GM12875 (cell line): ENCODE measurements at regions not wholly inside any gene's neighbourhood (a gene's known extent, or its start where the extent isn't known, plus 50 kb on each side); places are given as distances from the start of the nearest gene placed in this dataset.

Source experiments
- H3K4me3 ChIP-seq: one replicate; pipeline ENCODE4 v1.5.1; 2011; ENCODE audit warnings: low read depth, low read length, control low read depth
- CTCF ChIP-seq: IDR thresholded peaks from 2 replicates; pipeline ENCODE4 v1.5.1; 2011; ENCODE audit warnings: low read depth, mild to moderate bottlenecking, control low read depth, inconsistent platforms, low read length, moderate library complexity, borderline replicate concordance; ENCODE audit not compliant: insufficient read depth

- no peak overlapping the region for H3K4me3 ChIP-seq
- no peak for TF ChIP-seq CTCF
These were observed 200.6 kb upstream of the KLF3 start for GRCh38 chr4:38463268-38463958.

GRCh38 chr4:38464328-38464727 is 199.7 kb upstream of the KLF3 start:
- TF ChIP-seq CTCF = no peak
- H3K4me3 ChIP-seq = no peak overlapping the region

GRCh38 chr4:38466401-38466800 is 197.6 kb upstream of the KLF3 start:
- TF ChIP-seq CTCF = no peak
- H3K4me3 ChIP-seq = no peak overlapping the region

GRCh38 chr4:38467296-38467695 is 196.7 kb upstream of the KLF3 start:
- no peak overlapping the region for H3K4me3 ChIP-seq
- no peak for TF ChIP-seq CTCF

- no peak for TF ChIP-seq CTCF
- H3K4me3 ChIP-seq = no peak overlapping the region
These were observed 195.6 kb upstream of the KLF3 start for GRCh38 chr4:38468339-38468866.

- no peak for TF ChIP-seq CTCF
- H3K4me3 ChIP-seq = no peak overlapping the region
These were observed 194.6 kb upstream of the KLF3 start for GRCh38 chr4:38469410-38469809.

GRCh38 chr4:38470735-38471262 is 193.2 kb upstream of the KLF3 start:
- TF ChIP-seq CTCF = no peak

More at GRCh38 chr4:38470735-38471262, 193.2 kb upstream of the KLF3 start:
- no peak overlapping the region for H3K4me3 ChIP-seq
